Kidney epithelial cell (primary cell): ENCODE measurements at regions not wholly inside any gene's neighbourhood (a gene's known extent, or its start where the extent isn't known, plus 50 kb on each side); places are given as distances from the start of the nearest gene placed in this dataset.

Experiments
- DNase-seq: peaks from one replicate; pipeline ENCODE4 v3.0.0-alpha.2; 2010; ENCODE audit warnings: low read depth
- H3K27me3 ChIP-seq: 2 replicates; pipeline ENCODE4 v1.6.0; 2011; ENCODE audit warnings: low read length; ENCODE audit not compliant: control insufficient read depth, insufficient read depth
- H3K36me3 ChIP-seq: 2 replicates; pipeline ENCODE4 v1.5.1; 2011; ENCODE audit warnings: low read length; ENCODE audit not compliant: control insufficient read depth, insufficient read depth
- H3K4me3 ChIP-seq: 2 replicates; pipeline ENCODE4 v1.5.1; 2011; ENCODE audit warnings: low read depth, mild to moderate bottlenecking, control low read depth, low read length
- CTCF ChIP-seq: IDR thresholded peaks from 2 replicates; pipeline ENCODE4 v1.5.1; 2011; ENCODE audit warnings: mild to moderate bottlenecking, moderate library complexity, low read length, control low read depth, inconsistent platforms; ENCODE audit not compliant: insufficient read depth, poor library complexity, severe bottlenecking

GRCh38 chr19:28046932-28047331 is 1166.0 kb downstream of the UQCRFS1 start:
- Histone ChIP-seq H3K27me3 (no peaks in the 10 kb centered on the region), H3K4me3 (no peak overlapping the region), H3K36me3 (no peaks in the 10 kb centered on the region)
- no peak for TF ChIP-seq CTCF
- no peak for DNase-seq

GRCh38 chr19:28045621-28046020 is 1167.3 kb downstream of the UQCRFS1 start:
- TF ChIP-seq CTCF, result no peak
- H3K27me3 ChIP-seq, result no peaks in the 10 kb centered on the region
- no peak for DNase-seq

GRCh38 chr19:28044477-28044876 is 1168.5 kb downstream of the UQCRFS1 start:
- Histone ChIP-seq H3K4me3 (no peak overlapping the region), H3K27me3 (no peaks in the 10 kb centered on the region), H3K36me3 (no peaks in the 10 kb centered on the region)
- no peak for TF ChIP-seq CTCF
- no peak for DNase-seq

More at GRCh38 chr19:28045621-28046020, 1167.3 kb downstream of the UQCRFS1 start:
- H3K4me3 ChIP-seq, result no peak overlapping the region
- no peaks in the 10 kb centered on the region for H3K36me3 ChIP-seq

- no peak for DNase-seq
Observed at GRCh38 chr19:28042516-28042915, 1170.4 kb downstream of the UQCRFS1 start.

GRCh38 chr19:28039677-28040381 is 1173.1 kb downstream of the UQCRFS1 start:
- no peaks in the 10 kb centered on the region for H3K27me3 ChIP-seq
- DNase-seq, result no peak
- TF ChIP-seq CTCF, result no peak
- H3K36me3 ChIP-seq, result no peaks in the 10 kb centered on the region
- no peak overlapping the region for H3K4me3 ChIP-seq

More at GRCh38 chr19:28042516-28042915, 1170.4 kb downstream of the UQCRFS1 start:
- Histone ChIP-seq H3K27me3 (no peaks in the 10 kb centered on the region), H3K4me3 (no peak overlapping the region), H3K36me3 (no peaks in the 10 kb centered on the region)
- TF ChIP-seq CTCF, result no peak

GRCh38 chr19:28037186-28037585 is 1175.8 kb downstream of the UQCRFS1 start:
- DNase-seq, result no peak
- no peak for TF ChIP-seq CTCF
- Histone ChIP-seq H3K36me3 (no peaks in the 10 kb centered on the region), H3K4me3 (no peak overlapping the region), H3K27me3 (no peaks in the 10 kb centered on the region)
